Stimulated activated CD4-positive, alpha-beta T cell treated with anti-CD3 and anti-CD28 coated beads, Interleukin-1b, Interleukin-23, amount 100 ng/mL, for 4 hours (primary cell): ENCODE measurements at regions not wholly inside any gene's neighbourhood (a gene's known extent, or its start where the extent isn't known, plus 50 kb on each side); places are given as distances from the start of the nearest gene placed in this dataset.

Source experiments
- DNase-seq, 2 donors: peaks; one replicate each; pipeline ENCODE4 v3.0.0-alpha.2; 2020; ENCODE audit warnings: low read depth in 2 of 2

- no peak for DNase-seq
Observed at GRCh38 chr10:29112827-29113615, 175.8 kb upstream of the LYZL1 start.

- no peak for DNase-seq
Observed at GRCh38 chr10:29113616-29113945, 175.3 kb upstream of the LYZL1 start.

GRCh38 chr10:29114141-29114540, 174.7 kb upstream of the LYZL1 start:
- DNase-seq, result no peak

DNA sequence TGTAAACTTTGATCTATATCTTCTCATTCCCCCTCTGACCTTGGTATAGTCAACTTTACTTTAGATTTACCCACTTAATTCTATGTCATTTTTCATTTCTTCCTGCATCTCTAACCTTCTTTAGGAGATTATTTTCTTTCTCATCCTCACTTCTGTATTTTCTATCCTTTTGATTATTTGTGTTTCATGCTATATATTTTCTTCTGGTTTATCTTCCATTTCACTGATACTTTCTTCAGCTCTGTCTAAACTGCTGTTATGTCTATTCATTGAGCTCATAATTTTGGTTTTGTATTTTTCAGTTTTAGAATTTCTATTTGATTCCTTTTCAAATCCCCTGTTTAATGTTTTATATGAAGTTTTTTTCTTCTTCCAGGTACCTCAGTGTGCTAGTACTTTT, 171.1 kb upstream of the LYZL1 start:
- DNase-seq, result no peak

DNA sequence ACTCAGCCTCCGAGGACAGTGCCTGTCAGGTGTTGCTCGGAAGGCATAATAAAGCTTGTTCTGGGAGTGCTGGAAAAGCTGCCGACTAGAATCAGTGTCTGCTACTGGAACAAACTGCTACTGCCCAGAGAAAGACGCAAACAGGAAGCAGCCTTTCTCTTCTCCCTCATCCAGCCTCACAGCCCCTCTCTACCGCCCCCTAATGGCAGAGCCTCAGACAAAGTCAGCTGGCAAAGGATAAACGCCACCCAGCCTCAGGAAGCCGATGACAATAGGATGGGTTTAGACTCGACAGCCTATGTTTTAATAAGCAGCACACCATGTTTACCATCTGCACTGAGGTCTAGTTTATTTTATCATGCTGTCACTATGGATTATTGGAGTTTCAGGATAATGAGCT, 169.5 kb upstream of the LYZL1 start:
- no peak for DNase-seq

DNA sequence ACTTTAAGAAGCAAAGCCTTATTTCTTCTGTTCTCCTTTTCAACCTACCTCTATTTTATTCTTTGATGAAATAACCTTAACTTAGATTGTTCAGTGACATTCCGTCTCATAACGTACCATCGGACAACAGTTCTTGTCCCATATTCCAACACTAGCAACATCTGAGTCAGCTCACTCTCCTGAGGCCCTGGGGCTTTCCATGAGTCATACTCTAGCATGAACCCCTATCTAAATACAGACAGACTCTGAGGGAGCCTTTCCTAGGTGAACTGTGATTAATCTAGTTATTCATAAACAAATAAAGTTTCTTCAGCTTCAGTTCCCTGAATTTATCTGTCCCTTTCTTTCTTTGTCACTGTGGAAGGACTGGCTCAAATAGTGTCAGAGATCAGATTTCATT, 168.7 kb upstream of the LYZL1 start:
- DNase-seq, result no peak

- no peak for DNase-seq
Observed at GRCh38 chr10:29124864-29125263, 164.0 kb upstream of the LYZL1 start.

- no peak for DNase-seq
Observed at GRCh38 chr10:29127037-29127700, 161.7 kb upstream of the LYZL1 start.

DNA sequence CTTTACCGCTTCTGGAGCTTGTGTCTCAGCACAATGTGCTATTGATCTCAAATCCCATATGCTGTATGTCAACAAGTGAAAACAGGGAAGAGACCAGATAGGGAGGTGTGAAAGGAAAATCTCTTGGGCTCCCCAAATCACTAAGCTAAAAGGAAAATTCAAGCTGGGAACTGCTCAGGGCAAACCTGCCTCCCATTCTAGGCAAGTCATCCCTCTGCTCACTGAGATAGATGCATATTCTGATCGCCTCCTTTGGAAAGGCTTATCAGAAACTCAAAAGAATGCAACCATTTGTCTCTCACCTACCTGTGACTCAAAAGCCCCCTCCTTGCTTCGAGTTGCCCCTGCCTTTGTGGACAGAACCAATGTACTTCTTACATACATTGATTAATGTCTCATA, 161.1 kb upstream of the LYZL1 start:
- no peak for DNase-seq

GRCh38 chr10:29130190-29130673, 158.6 kb upstream of the LYZL1 start:
- no peak for DNase-seq

DNA sequence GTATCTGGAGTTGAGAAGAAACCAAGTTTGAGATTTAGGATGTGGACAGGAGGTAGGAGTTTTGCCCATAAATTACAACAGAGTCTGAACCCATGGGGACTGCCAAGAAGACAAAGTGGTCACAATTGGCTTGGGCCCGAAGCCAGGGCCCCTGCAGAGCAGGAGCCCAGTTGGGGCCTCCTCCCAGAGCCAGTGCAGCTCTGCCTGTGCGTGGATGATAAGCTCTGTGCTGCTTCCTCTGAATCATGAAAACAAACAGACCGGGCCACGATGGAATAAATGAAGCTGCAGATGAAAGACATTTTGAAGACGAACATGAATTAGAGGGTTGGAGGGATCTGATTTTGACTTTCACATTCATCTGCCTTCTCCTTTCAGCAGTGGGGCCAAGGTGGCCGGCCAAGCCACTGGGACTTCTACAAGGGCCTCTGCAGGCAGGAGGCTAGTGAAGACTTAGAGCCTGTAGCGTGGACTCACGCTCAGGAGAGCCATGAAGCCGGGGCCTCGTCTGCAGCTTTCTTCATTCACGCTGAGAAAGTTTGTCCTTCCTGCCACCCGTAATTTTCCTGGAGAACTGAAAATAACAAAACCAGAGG, 156.8 kb upstream of the LYZL1 start:
- no peak for DNase-seq

- DNase-seq, result no peak
Observed at GRCh38 chr10:29132551-29133111, 156.2 kb upstream of the LYZL1 start.

- DNase-seq, result no peak
Observed at GRCh38 chr10:29135337-29135736, 153.5 kb upstream of the LYZL1 start.

DNA sequence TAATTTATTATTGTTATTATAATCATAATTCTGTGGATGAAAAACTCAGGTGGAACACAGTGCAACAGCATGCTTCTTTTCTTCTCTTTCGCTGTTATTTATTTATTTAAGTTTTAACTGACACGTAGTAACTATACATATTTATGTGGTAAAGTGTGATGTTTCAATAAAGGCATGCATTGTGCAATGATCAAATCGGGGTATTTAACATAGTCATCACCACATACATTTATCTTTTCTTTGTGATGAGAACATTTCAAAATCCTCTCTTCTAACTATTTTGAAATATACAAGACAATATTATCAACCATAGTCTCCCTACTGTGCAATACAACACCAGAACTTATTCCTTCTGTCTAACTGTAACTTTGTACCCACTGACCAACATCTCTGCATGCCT, 152.5 kb upstream of the LYZL1 start:
- no peak for DNase-seq

DNA sequence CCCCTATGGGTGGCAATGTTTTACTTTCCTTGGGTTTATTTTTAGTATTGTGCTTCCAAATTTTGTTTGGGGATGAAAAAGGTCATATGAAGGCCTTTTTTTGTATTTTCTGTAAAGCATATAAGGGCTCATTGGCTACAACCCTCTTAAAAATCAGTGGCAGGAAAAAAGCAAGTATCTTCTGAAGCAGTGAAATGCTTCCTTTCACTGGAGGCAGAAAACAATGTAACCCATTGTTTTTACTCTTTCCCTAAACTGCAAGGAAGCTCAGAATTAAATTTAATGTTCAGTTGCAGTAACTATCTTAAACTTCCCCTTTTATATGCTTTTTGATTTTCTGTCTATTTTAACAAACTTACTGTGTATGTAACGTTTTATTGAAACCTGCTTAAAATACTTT, 148.7 kb upstream of the LYZL1 start:
- no peak for DNase-seq

DNA sequence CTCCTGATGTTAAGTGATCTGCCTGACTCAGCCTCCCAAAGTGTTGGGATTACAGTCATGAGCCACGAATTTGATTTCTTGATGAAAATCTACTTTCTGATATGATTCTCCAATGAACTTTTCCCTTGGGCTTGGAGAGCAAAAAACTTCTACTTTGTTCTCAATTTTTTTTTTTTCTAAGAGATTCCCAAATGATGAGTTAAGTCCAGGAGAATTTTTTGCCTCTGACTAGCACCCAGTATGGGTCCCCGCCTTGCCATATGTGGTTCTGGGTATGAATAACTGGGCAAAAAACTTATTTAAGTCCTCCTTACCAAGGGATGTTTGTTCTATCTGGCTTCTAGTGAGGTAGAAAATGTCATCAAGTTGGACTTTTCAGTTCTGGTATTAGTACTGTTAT, 147.9 kb upstream of the LYZL1 start:
- DNase-seq, result no peak

GRCh38 chr10:29141761-29142160, 147.1 kb upstream of the LYZL1 start:
- DNase-seq, result no peak

- no peak for DNase-seq
Observed at GRCh38 chr10:29142516-29143314, 146.2 kb upstream of the LYZL1 start.

DNA sequence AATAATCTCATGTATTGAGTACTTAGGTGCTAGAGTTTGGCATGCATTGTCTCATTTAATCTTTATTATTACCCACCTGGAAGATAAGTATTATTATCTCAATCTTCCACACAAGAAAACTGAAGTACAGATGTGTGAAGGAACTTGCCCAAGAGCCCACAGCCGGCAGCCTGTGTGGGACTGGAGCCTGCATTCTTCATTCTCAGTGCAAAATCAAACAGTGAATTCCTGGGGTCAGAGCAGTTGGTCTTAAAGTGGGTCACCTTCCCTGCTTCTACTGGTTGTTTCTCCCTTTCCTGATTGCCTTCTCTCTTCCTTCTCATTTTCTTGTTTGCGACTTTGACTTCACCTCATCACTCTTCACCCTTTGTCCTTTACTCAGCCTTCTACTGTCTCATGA, 144.7 kb upstream of the LYZL1 start:
- DNase-seq, result no peak

DNA sequence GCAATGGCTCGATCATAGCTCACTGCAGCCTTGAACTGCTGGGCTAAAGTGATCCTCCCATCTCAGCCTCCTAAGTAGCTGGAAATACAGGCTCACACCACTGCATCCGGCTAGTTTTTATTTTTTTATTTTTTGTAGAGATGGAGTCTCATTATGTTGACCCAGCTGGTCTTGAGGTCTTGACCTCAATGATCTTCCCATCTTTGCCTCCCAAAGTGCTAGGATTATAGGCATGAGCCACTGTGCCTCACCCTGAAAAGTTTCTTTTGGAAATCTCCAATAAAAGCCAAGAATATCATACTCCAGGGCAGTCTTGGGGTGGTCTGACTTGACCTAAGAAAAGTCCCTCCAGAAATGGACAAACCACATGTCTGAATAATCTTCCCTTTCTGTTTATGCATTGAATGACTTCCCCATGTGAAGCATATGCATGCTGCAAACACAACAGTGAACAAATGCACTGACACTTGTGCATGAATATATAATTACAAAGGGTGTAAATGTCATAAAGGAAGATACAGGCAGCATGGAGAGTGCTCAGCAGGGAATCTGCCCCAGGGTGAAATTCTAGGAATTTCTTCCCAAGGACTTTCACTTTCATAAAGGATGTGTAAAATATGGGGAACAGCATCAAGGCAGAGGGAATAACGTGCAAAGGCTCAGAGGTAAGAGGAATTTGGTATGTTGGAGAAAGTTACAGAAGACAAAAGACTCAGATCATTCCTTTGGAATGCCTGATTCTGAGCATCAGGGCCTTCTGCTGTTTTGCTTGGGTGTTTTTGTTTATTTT, 142.4 kb upstream of the LYZL1 start:
- DNase-seq, result no peak

DNA sequence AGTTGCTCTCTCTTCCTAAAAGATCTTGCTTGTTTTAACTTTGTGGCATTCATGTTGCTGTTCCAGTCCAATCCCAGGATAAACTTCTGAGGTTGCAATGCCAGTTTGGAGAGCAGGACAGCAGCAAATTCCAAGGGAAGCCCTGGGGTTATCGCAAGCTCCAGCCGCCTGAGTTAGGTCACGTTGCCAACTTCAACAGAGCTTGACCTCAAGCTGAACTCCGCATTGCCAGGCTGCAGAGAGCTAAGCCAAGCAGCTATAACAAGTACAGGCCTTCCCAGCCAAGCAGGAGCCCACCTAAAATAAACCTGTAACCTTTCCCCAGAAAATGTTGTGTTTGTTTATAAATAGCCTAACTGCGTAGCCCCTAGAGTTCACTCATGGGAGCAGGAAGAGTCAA, 138.9 kb upstream of the LYZL1 start:
- no peak for DNase-seq
